H9 (cell line): ENCODE measurements at regions not wholly inside any gene's neighbourhood (a gene's known extent, or its start where the extent isn't known, plus 50 kb on each side); places are given as distances from the start of the nearest gene placed in this dataset.

Experiments
- DNase-seq: peaks from one replicate; pipeline ENCODE4 v3.0.0-alpha.2; 2017
- H2AFZ ChIP-seq: one replicate; pipeline ENCODE4 v1.6.1; 2013; ENCODE audit warnings: mild to moderate bottlenecking, low read length, control low read depth, moderate library complexity
- H2AK5ac ChIP-seq: 2 replicates; pipeline ENCODE4 v1.6.1; 2013; ENCODE audit warnings: low read length, control low read depth, mixed read lengths; ENCODE audit not compliant: insufficient read length
- H2BK120ac ChIP-seq: one replicate; pipeline ENCODE4 v1.6.1; 2013; ENCODE audit warnings: low read depth, mild to moderate bottlenecking, low read length, control low read depth, inconsistent platforms; ENCODE audit not compliant: poor library complexity, severe bottlenecking
- H2BK12ac ChIP-seq: 2 replicates; pipeline ENCODE4 v1.6.1; 2013; ENCODE audit warnings: low read length, control low read depth, mixed read lengths, low read depth; ENCODE audit not compliant: insufficient read length
- H2BK15ac ChIP-seq: 2 replicates; pipeline ENCODE4 v1.6.1; 2013; ENCODE audit warnings: low read depth, low read length, control low read depth
- H2BK20ac ChIP-seq: one replicate; pipeline ENCODE4 v1.6.1; 2013; ENCODE audit warnings: low read depth, mild to moderate bottlenecking, low read length, control low read depth, inconsistent platforms; ENCODE audit not compliant: poor library complexity, severe bottlenecking
- H2BK5ac ChIP-seq: 2 replicates; pipeline ENCODE4 v1.6.1; 2013; ENCODE audit warnings: low read length, control low read depth, mixed read lengths; ENCODE audit not compliant: insufficient read length
- H3K14ac ChIP-seq: 2 replicates; pipeline ENCODE4 v1.6.1; 2013; ENCODE audit warnings: low read length, control low read depth; ENCODE audit not compliant: insufficient read depth
- H3K18ac ChIP-seq: 2 replicates; pipeline ENCODE4 v1.6.1; 2013; ENCODE audit warnings: low read depth, mild to moderate bottlenecking, mixed read lengths, low read length, control low read depth; ENCODE audit not compliant: insufficient read length
- H3K23ac ChIP-seq: 2 replicates; pipeline ENCODE4 v1.6.1; 2013; ENCODE audit warnings: low read length, control low read depth, mixed read lengths, low read depth; ENCODE audit not compliant: insufficient read length
- H3K23me2 ChIP-seq: 2 replicates; pipeline ENCODE4 v1.6.1; 2013; ENCODE audit warnings: low read depth, mild to moderate bottlenecking, mixed read lengths, low read length, control low read depth; ENCODE audit not compliant: insufficient read length, poor library complexity, severe bottlenecking
- H3K27ac ChIP-seq: 2 replicates; pipeline ENCODE4 v1.5.1; 2013; ENCODE audit warnings: low read length, control low read depth, mixed read lengths, low read depth; ENCODE audit not compliant: insufficient read length
- H3K27me3 ChIP-seq: 2 replicates; pipeline ENCODE4 v1.6.1; 2013; ENCODE audit warnings: low read length, control low read depth, inconsistent platforms; ENCODE audit not compliant: insufficient read depth
- H3K4ac ChIP-seq: 2 replicates; pipeline ENCODE4 v1.6.1; 2013; ENCODE audit warnings: low read depth, mild to moderate bottlenecking, control low read depth, inconsistent platforms, low read length, moderate library complexity
- H3K4me1 ChIP-seq: 2 replicates; pipeline ENCODE4 v1.6.1; 2013; ENCODE audit warnings: low read length, control low read depth, inconsistent platforms; ENCODE audit not compliant: insufficient read depth
- H3K4me2 ChIP-seq: 2 replicates; pipeline ENCODE4 v1.6.1; 2013; ENCODE audit warnings: low read length, control low read depth, mixed read lengths; ENCODE audit not compliant: insufficient read length, insufficient read depth
- H3K56ac ChIP-seq: 2 replicates; pipeline ENCODE4 v1.6.1; 2013; ENCODE audit warnings: low read depth, mild to moderate bottlenecking, mixed read lengths, low read length, control low read depth; ENCODE audit not compliant: insufficient read length
- H3K79me1 ChIP-seq: 2 replicates; pipeline ENCODE4 v1.6.1; 2013; ENCODE audit warnings: low read depth, mild to moderate bottlenecking, moderate library complexity, low read length, control low read depth, inconsistent platforms; ENCODE audit not compliant: insufficient read depth, poor library complexity, severe bottlenecking
- H3K79me2 ChIP-seq: 2 replicates; pipeline ENCODE4 v1.6.1; 2013; ENCODE audit warnings: low read length, control low read depth, inconsistent platforms; ENCODE audit not compliant: insufficient read depth
- H3K9ac ChIP-seq: 2 replicates; pipeline ENCODE4 v1.6.1; 2013; ENCODE audit warnings: low read length, control low read depth, mixed read lengths; ENCODE audit not compliant: insufficient read length; ENCODE audit errors: extremely low read depth
- H3K9me3 ChIP-seq: one replicate; pipeline ENCODE4 v1.6.1; 2013; ENCODE audit warnings: low read depth, low read length, inconsistent platforms; ENCODE audit not compliant: control insufficient read depth
- H3T11ph ChIP-seq: one replicate; pipeline ENCODE4 v1.6.1; 2013; ENCODE audit warnings: mild to moderate bottlenecking, low read length, control low read depth, inconsistent platforms
- H4K20me1 ChIP-seq: one replicate; pipeline ENCODE4 v1.6.1; 2013; ENCODE audit not compliant: control insufficient read depth, insufficient read length, insufficient read depth
- H4K5ac ChIP-seq: 2 replicates; pipeline ENCODE4 v1.6.1; 2013; ENCODE audit warnings: low read depth, mild to moderate bottlenecking, mixed read lengths, low read length, control low read depth; ENCODE audit not compliant: insufficient read length
- H4K8ac ChIP-seq: replicated peaks from 2 replicates; pipeline ENCODE4 v1.6.1; 2013; ENCODE audit warnings: low read length, control low read depth, mixed read lengths, low read depth; ENCODE audit not compliant: insufficient read length
- H4K91ac ChIP-seq: 2 replicates; pipeline ENCODE4 v1.6.1; 2013; ENCODE audit warnings: low read depth, mild to moderate bottlenecking, moderate library complexity, mixed read lengths, low read length, control low read depth; ENCODE audit not compliant: insufficient read length
- H3K27ac Mint-ChIP-seq, 3 experiments: 2 replicates in 2 of 3; 3 replicates in 1 of 3; pipeline ENCODE4 v1.8.0; 2020 to 2021; ENCODE audit warnings: mixed read lengths in 3 of 3, mild to moderate bottlenecking in 1 of 3, moderate library complexity in 1 of 3
- H3K27me3 Mint-ChIP-seq: 2 replicates; pipeline ENCODE4 v1.8.0; 2021; ENCODE audit warnings: low read depth, mild to moderate bottlenecking, moderate library complexity, mixed read lengths
- H3K36me3 Mint-ChIP-seq, 3 experiments: 2 replicates in 2 of 3; 3 replicates in 1 of 3; pipeline ENCODE4 v1.8.0; 2020 to 2021; ENCODE audit warnings: low read depth in 3 of 3, mixed read lengths in 3 of 3; ENCODE audit not compliant: insufficient read depth in 1 of 3
- H3K4me1 Mint-ChIP-seq, 2 experiments: 2 replicates each; pipeline ENCODE4 v1.8.0; 2020; ENCODE audit warnings: mixed read lengths in 2 of 2
- H3K4me3 Mint-ChIP-seq, 2 experiments: 2 replicates in 1 of 2; 3 replicates in 1 of 2; pipeline ENCODE4 v1.8.0; 2020 to 2021; ENCODE audit warnings: mild to moderate bottlenecking in 2 of 2, mixed read lengths in 2 of 2, moderate library complexity in 1 of 2
- H3K9me3 Mint-ChIP-seq, 2 experiments: 2 replicates in 1 of 2; 3 replicates in 1 of 2; pipeline ENCODE4 v1.8.0; 2020; ENCODE audit warnings: mild to moderate bottlenecking in 2 of 2, mixed read lengths in 2 of 2, moderate library complexity in 1 of 2
- WGBS: extraction: QIAGEN DNeasy Blood & Tissue Kit; methylation state at CpG from one replicate; pipeline ENCODE4 v1.1.7; 2013; ENCODE audit warnings: missing lambda C conversion rate, low lambda C conversion rate, mixed read lengths; ENCODE audit not compliant: insufficient read length; ENCODE audit errors: extremely low coverage; 5-methylcytosine and 5-hydroxymethylcytosine counted together
- TF ChIP-seq, protein P1 (sequence below): fragments of 200-600 bp; sonication (generic); conservative IDR thresholded peaks from 3 replicates; pipeline ENCODE4 v1.8.0; 2021; ENCODE audit warnings: antibody characterized with exemption, mild to moderate bottlenecking

GRCh38 chr1:187790724-187791123 lies 962.0 kb downstream of the PLA2G4A start:
- Mint-ChIP-seq H3K36me3 (peaks cover 2 to 5% (median 3%) of the 10 kb centered on the region in 3 experiments; a peak in 4 of 7 replicates), H3K27ac (no peak overlapping the region), H3K4me1 (peaks cover 6 to 8% of the 10 kb centered on the region in 2 experiments; a peak in 3 of 4 replicates), H3K27me3 (no peaks in the 10 kb centered on the region), H3K9me3 (peaks cover 4 to 5% of the 10 kb centered on the region in 2 experiments; a peak in 3 of 5 replicates), H3K4me3 (no peak overlapping the region)
- Histone ChIP-seq H3K79me1 (no peaks in the 10 kb centered on the region), H3K27me3 (no peaks in the 10 kb centered on the region), H3K9me3 (no peaks in the 10 kb centered on the region), H3T11ph (no peak overlapping the region), H2BK12ac (no peak overlapping the region), H3K56ac (no peak overlapping the region), H3K23ac (no peak overlapping the region), H3K14ac (no peak overlapping the region), H2AFZ (no peak overlapping the region), H2BK15ac (no peak overlapping the region), H2AK5ac (no peak overlapping the region), H2BK5ac (no peak overlapping the region), H3K4ac (no peak overlapping the region), H3K27ac (no peak overlapping the region), H2BK20ac (no peak overlapping the region), H3K18ac (no peak overlapping the region), H3K23me2 (no peaks in the 10 kb centered on the region), H4K91ac (no peak overlapping the region), H4K20me1 (no peaks in the 10 kb centered on the region), H4K8ac (no peak overlapping the region), H3K9ac (no peak overlapping the region), H3K79me2 (no peaks in the 10 kb centered on the region), H2BK120ac (no peak overlapping the region), H3K4me2 (no peak overlapping the region), H4K5ac (no peak overlapping the region), H3K4me1 (no peaks in the 10 kb centered on the region)
- 100% methylated on average over 1 of the region's 1 CpG for WGBS
- no peak for DNase-seq
- TF ChIP-seq, protein P1, sequence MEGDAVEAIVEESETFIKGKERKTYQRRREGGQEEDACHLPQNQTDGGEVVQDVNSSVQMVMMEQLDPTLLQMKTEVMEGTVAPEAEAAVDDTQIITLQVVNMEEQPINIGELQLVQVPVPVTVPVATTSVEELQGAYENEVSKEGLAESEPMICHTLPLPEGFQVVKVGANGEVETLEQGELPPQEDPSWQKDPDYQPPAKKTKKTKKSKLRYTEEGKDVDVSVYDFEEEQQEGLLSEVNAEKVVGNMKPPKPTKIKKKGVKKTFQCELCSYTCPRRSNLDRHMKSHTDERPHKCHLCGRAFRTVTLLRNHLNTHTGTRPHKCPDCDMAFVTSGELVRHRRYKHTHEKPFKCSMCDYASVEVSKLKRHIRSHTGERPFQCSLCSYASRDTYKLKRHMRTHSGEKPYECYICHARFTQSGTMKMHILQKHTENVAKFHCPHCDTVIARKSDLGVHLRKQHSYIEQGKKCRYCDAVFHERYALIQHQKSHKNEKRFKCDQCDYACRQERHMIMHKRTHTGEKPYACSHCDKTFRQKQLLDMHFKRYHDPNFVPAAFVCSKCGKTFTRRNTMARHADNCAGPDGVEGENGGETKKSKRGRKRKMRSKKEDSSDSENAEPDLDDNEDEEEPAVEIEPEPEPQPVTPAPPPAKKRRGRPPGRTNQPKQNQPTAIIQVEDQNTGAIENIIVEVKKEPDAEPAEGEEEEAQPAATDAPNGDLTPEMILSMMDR, result no peak
